Central memory CD8-positive, alpha-beta T cell (primary cell): ENCODE measurements at regions not wholly inside any gene's neighbourhood (a gene's known extent, or its start where the extent isn't known, plus 50 kb on each side); places are given as distances from the start of the nearest gene placed in this dataset.

ENCODE experiments used
- ATAC-seq: fragments of 150-1000 bp; cut with Tn5 transposase; replicated peaks from 2 replicates; pipeline ENCODE4 v1.10.0; 2022; ENCODE audit warnings: mild to moderate bottlenecking, moderate FRiP score, moderate number of reproducible peaks; ENCODE audit not compliant: poor library complexity, severe bottlenecking; ENCODE audit errors: extremely low read depth
- DNase-seq, 2 donors: peaks; one replicate each; pipeline ENCODE4 v3.0.0; 2021; ENCODE audit warnings: low spot score in 2 of 2
- H3K27ac Mint-ChIP-seq: one replicate; pipeline ENCODE4 v1.8.0; 2022; ENCODE audit warnings: low read depth, mild to moderate bottlenecking, moderate library complexity, mixed read lengths
- H3K27me3 Mint-ChIP-seq: one replicate; pipeline ENCODE4 v1.8.0; 2022; ENCODE audit warnings: mixed read lengths
- H3K36me3 Mint-ChIP-seq: one replicate; pipeline ENCODE4 v1.8.0; 2022; ENCODE audit warnings: mild to moderate bottlenecking, moderate library complexity, mixed read lengths; ENCODE audit not compliant: insufficient read depth
- H3K4me1 Mint-ChIP-seq: one replicate; pipeline ENCODE4 v1.8.0; 2022; ENCODE audit warnings: mixed read lengths
- H3K4me3 Mint-ChIP-seq: one replicate; pipeline ENCODE4 v1.8.0; 2022; ENCODE audit warnings: mild to moderate bottlenecking, moderate library complexity, mixed read lengths
- H3K9me3 Mint-ChIP-seq: one replicate; pipeline ENCODE4 v1.8.0; 2022; ENCODE audit warnings: mixed read lengths

DNA sequence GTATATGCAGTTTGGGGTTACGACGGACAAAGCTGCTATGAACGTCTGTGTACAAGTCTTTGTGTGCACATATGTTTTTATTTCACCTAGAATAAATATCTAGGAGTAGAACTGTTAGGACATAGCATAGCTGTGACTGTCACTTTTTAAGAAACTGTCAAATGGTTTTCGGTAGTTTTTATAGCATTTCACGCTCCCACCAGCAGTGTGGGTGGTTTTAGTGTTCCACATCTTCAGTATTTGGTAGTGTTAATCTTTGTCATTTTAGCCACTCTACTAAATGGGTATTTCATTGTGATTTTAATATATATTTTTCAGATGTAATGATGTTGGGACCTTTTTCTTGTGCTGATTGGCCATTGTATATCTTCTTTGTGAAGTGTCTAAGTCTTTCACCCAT is 109.1 kb upstream of the BCAT1 start:
- peak overlapping the region; percentile 1 for H3K27ac Mint-ChIP-seq
- no peaks in the 10 kb centered on the region for H3K27me3 Mint-ChIP-seq
- peaks cover 48% of the 10 kb centered on the region for H3K4me1 Mint-ChIP-seq
- H3K9me3 Mint-ChIP-seq = no peaks in the 10 kb centered on the region
- peaks cover 11% of the 10 kb centered on the region for H3K36me3 Mint-ChIP-seq
- peak; percentile 31 for ATAC-seq
- no peak for DNase-seq
- H3K4me3 Mint-ChIP-seq = peak overlapping the region; percentile 56

GRCh38 chr12:25056486-25057130 is 107.7 kb upstream of the BCAT1 start:
- H3K9me3 Mint-ChIP-seq = no peaks in the 10 kb centered on the region
- H3K4me3 Mint-ChIP-seq = peak overlapping the region; percentile 96
- peaks cover 12% of the 10 kb centered on the region for H3K36me3 Mint-ChIP-seq
- H3K27ac Mint-ChIP-seq = peak overlapping the region; percentile 98
- ATAC-seq = no peak
- H3K27me3 Mint-ChIP-seq = no peaks in the 10 kb centered on the region
- peaks cover 52% of the 10 kb centered on the region for H3K4me1 Mint-ChIP-seq
- DNase-seq = no peak

DNA sequence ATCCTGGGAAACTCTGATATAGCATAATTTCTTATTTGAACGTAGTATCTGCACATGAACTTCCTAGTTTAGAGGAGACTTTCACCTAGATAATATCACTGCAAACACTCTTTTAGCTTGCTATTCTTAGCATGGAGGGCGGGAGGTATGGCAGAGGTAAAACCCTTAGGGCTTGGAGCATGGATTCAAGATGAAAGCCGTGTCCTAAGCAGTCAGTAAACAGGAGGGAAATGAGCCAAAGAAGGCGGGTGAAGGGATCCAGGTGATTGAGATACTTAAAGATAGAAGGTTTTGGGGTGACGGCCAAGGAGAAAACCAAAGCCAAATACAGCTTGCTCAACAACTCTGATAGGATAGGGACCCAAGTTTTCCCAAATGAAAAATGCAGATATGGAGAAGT is 107.1 kb upstream of the BCAT1 start:
- Mint-ChIP-seq H3K4me3 (peak overlapping the region; percentile 96), H3K27me3 (no peaks in the 10 kb centered on the region), H3K36me3 (peaks cover 15% of the 10 kb centered on the region), H3K27ac (peak overlapping the region; percentile 98), H3K4me1 (peaks cover 58% of the 10 kb centered on the region), H3K9me3 (no peaks in the 10 kb centered on the region)
- no peak for ATAC-seq
- DNase-seq = no peak

DNA sequence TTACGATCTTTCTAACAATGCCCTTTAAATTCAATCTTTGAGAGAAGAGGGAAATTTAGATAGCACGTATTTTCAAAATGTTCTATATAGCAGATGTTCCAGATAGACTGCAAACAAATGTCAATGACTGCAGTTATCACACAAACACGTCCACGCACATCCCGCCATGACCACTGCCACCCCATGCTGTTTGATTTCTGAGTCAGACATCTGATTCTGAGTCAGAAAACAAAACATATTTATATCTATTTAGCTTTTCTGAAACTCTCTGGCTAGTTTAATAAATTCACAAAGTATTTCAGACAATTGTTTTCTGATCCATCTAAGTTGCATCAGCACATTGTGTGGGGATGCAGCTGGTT is 105.9 kb upstream of the BCAT1 start:
- H3K27me3 Mint-ChIP-seq = no peaks in the 10 kb centered on the region
- H3K4me1 Mint-ChIP-seq = peaks cover 64% of the 10 kb centered on the region
- ATAC-seq (no peak), DNase-seq (peak; percentile 16 to 18)
- H3K27ac Mint-ChIP-seq = peak overlapping the region; percentile 98
- peaks cover 16% of the 10 kb centered on the region for H3K36me3 Mint-ChIP-seq
- H3K9me3 Mint-ChIP-seq = no peaks in the 10 kb centered on the region
- peak overlapping the region; percentile 96 for H3K4me3 Mint-ChIP-seq

GRCh38 chr12:25054076-25054782 is 105.3 kb upstream of the BCAT1 start:
- Mint-ChIP-seq H3K4me3 (peak overlapping the region; percentile 96), H3K4me1 (peaks cover 64% of the 10 kb centered on the region)
- no peak for DNase-seq

DNA sequence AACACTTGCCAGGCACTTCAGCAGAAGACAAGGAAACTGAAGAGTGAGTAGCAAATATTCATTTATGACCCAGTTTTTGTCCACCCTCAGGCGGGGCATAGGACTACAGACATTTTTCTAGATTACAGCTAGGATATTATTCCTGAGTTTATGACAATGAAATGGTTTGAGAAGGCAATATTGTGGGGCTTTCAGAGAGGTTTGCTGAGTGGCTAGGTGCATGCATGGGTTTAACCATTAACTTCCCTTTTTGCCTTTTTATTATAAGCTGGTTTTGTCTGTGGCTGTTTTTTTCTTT is 104.0 kb upstream of the BCAT1 start:
- ATAC-seq = no peak
- peaks cover 16% of the 10 kb centered on the region for H3K36me3 Mint-ChIP-seq
- peak overlapping the region; percentile 79 for H3K4me3 Mint-ChIP-seq
- no peak for DNase-seq
- peaks cover 56% of the 10 kb centered on the region for H3K4me1 Mint-ChIP-seq
- H3K9me3 Mint-ChIP-seq = no peaks in the 10 kb centered on the region
- H3K27me3 Mint-ChIP-seq = no peaks in the 10 kb centered on the region
- peak overlapping the region; percentile 93 for H3K27ac Mint-ChIP-seq

More at GRCh38 chr12:25054076-25054782, 105.3 kb upstream of the BCAT1 start:
- Mint-ChIP-seq H3K27me3 (no peaks in the 10 kb centered on the region), H3K27ac (peak overlapping the region; percentile 98), H3K36me3 (peaks cover 16% of the 10 kb centered on the region), H3K9me3 (no peaks in the 10 kb centered on the region)
- no peak for ATAC-seq

GRCh38 chr12:25052196-25052913 is 103.5 kb upstream of the BCAT1 start:
- Mint-ChIP-seq H3K36me3 (peaks cover 16% of the 10 kb centered on the region), H3K4me1 (peaks cover 52% of the 10 kb centered on the region), H3K9me3 (no peaks in the 10 kb centered on the region), H3K27ac (peak overlapping the region; percentile 93), H3K27me3 (no peaks in the 10 kb centered on the region), H3K4me3 (peak overlapping the region; percentile 79)
- ATAC-seq = peak; percentile 82
- peak; percentile 70 for DNase-seq

- ATAC-seq = peak; percentile 79
- peak; percentile 32 to 69 for DNase-seq
- H3K4me1 Mint-ChIP-seq = peaks cover 47% of the 10 kb centered on the region
- peaks cover 16% of the 10 kb centered on the region for H3K36me3 Mint-ChIP-seq
- no peaks in the 10 kb centered on the region for H3K27me3 Mint-ChIP-seq
- peak overlapping the region; percentile 79 for H3K4me3 Mint-ChIP-seq
- peak overlapping the region; percentile 93 for H3K27ac Mint-ChIP-seq
- H3K9me3 Mint-ChIP-seq = no peaks in the 10 kb centered on the region
Observed at GRCh38 chr12:25051656-25052195, 102.8 kb upstream of the BCAT1 start.

DNA sequence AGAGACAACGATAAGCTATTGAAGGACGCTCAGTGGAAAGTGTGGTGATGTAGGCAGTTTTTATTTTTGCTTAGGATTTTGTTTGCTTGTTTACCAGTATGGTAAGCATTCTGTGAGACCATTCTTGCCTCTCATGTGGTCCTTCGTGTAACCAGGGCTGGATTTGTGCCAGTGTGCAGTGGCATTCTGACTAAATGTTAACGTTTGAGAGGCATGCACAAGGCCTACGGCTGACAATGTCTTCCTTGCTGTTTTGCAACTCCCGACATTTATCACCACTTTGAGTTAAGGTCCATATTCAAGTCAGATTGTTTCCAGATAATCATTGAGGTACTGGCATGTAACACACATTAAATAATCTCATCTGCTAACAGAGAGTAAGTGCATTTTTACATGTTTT is 102.3 kb upstream of the BCAT1 start:
- no peak for ATAC-seq
- peaks cover 44% of the 10 kb centered on the region for H3K4me1 Mint-ChIP-seq
- no peaks in the 10 kb centered on the region for H3K9me3 Mint-ChIP-seq
- H3K4me3 Mint-ChIP-seq = peak overlapping the region; percentile 79
- peak overlapping the region; percentile 93 for H3K27ac Mint-ChIP-seq
- H3K36me3 Mint-ChIP-seq = peaks cover 16% of the 10 kb centered on the region
- no peak for DNase-seq
- H3K27me3 Mint-ChIP-seq = no peaks in the 10 kb centered on the region

DNA sequence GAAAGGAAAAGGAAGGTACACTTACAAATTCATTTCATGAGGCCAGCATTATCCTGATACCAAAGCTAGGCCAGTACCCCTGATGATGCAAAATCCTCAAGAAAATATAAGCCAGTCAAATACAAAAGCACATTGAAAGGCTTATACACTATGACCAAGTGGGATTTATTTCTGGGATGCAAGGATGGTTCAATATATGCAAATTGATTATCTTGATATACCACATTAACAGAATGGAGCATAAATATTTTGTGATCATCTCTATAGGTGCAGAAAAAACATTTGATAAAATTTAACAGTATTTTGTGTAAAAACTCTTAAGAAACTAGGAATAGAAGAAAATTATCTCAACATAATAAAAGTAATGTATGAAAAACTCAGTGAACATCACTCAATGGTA is 97.0 kb upstream of the BCAT1 start:
- no peaks in the 10 kb centered on the region for H3K9me3 Mint-ChIP-seq
- no peak for ATAC-seq
- DNase-seq = no peak
- H3K27me3 Mint-ChIP-seq = peaks cover 5% of the 10 kb centered on the region
- peak overlapping the region; percentile 11 for H3K27ac Mint-ChIP-seq
- H3K4me1 Mint-ChIP-seq = peaks cover 8% of the 10 kb centered on the region
- H3K4me3 Mint-ChIP-seq = no peak overlapping the region
- H3K36me3 Mint-ChIP-seq = no peaks in the 10 kb centered on the region

- Mint-ChIP-seq H3K4me1 (peaks cover 8% of the 10 kb centered on the region), H3K36me3 (no peaks in the 10 kb centered on the region), H3K27ac (no peak overlapping the region), H3K27me3 (peaks cover 16% of the 10 kb centered on the region), H3K4me3 (no peak overlapping the region), H3K9me3 (no peaks in the 10 kb centered on the region)
- ATAC-seq (no peak), DNase-seq (no peak)
Observed at GRCh38 chr12:25041006-25041741, 92.3 kb upstream of the BCAT1 start.

GRCh38 chr12:25040593-25040992 is 91.7 kb upstream of the BCAT1 start:
- Mint-ChIP-seq H3K4me3 (no peak overlapping the region), H3K9me3 (no peaks in the 10 kb centered on the region), H3K27me3 (peaks cover 16% of the 10 kb centered on the region), H3K4me1 (peaks cover 8% of the 10 kb centered on the region), H3K27ac (no peak overlapping the region), H3K36me3 (no peaks in the 10 kb centered on the region)
- ATAC-seq (no peak), DNase-seq (no peak)
